ENCODE measurements at regions not wholly inside any gene's neighbourhood (a gene's known extent, or its start where the extent isn't known, plus 50 kb on each side); places are given as distances from the start of the nearest gene placed in this dataset.

GRCh38 chr1:87200875-87201638 lies 127.6 kb upstream of the LMO4 start:
- TF ChIP-seq CTCF (IDR thresholded peaks at IDR 0.05), result no peak
- TF ChIP-seq POLR2A (IDR thresholded peaks at IDR 0.05), result no peak
- no peak for TF ChIP-seq POLR2AphosphoS5 (IDR thresholded peaks at IDR 0.05; ENCODE audit: insufficient read depth in 1 of 2, low read depth in 1 of 2)
